ENCODE measurements at regions not wholly inside any gene's neighbourhood (a gene's known extent, or its start where the extent isn't known, plus 50 kb on each side); places are given as distances from the start of the nearest gene placed in this dataset.

DNA sequence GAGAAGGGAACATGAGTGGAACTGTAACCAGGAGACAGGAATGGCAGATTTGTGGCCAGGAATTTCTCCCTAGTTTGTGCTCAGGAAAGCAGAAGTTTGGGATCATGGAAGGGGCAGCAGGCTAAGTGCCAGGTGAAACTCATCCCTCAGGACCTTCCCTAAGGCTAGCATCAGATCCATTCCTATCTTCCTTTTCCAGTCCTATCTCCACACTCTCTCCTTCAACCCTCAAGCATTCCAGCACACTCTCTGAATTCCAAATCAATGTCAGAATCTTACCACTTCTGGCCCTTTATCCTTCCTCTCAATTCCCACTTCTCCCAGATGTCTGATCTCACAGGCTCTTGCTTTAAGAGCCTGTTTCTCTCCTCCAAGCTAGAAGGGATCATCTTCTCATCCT lies 53.2 kb upstream of the GRIA1 start:
- H3K36me3 ChIP-seq: no peaks in the 10 kb centered on the region
- H3K4me1 ChIP-seq: no peaks in the 10 kb centered on the region
- ATAC-seq (ENCODE audit: low FRiP score in 2 of 2): no peak
- no peaks in the 10 kb centered on the region for H3K9me3 ChIP-seq
- TF ChIP-seq, protein P1, sequence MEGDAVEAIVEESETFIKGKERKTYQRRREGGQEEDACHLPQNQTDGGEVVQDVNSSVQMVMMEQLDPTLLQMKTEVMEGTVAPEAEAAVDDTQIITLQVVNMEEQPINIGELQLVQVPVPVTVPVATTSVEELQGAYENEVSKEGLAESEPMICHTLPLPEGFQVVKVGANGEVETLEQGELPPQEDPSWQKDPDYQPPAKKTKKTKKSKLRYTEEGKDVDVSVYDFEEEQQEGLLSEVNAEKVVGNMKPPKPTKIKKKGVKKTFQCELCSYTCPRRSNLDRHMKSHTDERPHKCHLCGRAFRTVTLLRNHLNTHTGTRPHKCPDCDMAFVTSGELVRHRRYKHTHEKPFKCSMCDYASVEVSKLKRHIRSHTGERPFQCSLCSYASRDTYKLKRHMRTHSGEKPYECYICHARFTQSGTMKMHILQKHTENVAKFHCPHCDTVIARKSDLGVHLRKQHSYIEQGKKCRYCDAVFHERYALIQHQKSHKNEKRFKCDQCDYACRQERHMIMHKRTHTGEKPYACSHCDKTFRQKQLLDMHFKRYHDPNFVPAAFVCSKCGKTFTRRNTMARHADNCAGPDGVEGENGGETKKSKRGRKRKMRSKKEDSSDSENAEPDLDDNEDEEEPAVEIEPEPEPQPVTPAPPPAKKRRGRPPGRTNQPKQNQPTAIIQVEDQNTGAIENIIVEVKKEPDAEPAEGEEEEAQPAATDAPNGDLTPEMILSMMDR (IDR thresholded peaks at IDR 0.05): no peak
- no peak for TF ChIP-seq POLR2A (IDR thresholded peaks at IDR 0.05)
- H3K27ac ChIP-seq: no peak overlapping the region
- H3K27me3 ChIP-seq: no peaks in the 10 kb centered on the region
- no peak for DNase-seq
- no peak overlapping the region for H3K4me3 ChIP-seq

DNA sequence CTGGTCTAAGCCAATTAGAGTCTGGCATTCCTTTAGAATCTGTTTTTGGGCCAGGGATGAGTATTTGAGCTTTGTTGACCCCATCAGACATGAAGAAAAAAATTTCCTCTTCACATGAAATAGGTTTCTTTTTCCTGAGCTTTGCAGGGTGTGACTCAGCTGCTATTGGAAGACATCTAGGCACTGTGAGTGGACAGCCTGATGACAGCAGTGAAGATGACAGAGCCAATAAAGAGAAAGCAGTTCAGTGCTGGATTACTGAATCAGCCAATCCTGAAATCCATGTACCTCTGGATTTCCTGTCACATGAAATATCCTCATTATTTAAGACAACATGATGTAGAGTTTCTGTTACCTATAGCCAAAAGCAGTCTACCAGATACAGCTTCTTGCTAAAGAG lies 51.3 kb upstream of the GRIA1 start:
- Histone ChIP-seq H3K4me3 (no peak overlapping the region), H3K9me3 (no peaks in the 10 kb centered on the region), H3K36me3 (no peaks in the 10 kb centered on the region), H3K27ac (no peak overlapping the region), H3K27me3 (no peaks in the 10 kb centered on the region), H3K4me1 (no peaks in the 10 kb centered on the region)
- ATAC-seq (ENCODE audit: low FRiP score in 2 of 2): no peak
- TF ChIP-seq, protein P1 (IDR thresholded peaks at IDR 0.05): no peak
- DNase-seq: no peak

Small RNA genes in the stretch of these regions (small RNA-seq; reads per million reads assigned to genes)
- gene AC008571.1: 0 reads per million in 4 donors

All from upper lobe of left lung (tissue), 6 donors.